Upper lobe of right lung (tissue), 1 donor: ENCODE measurements at regions not wholly inside any gene's neighbourhood (a gene's known extent, or its start where the extent isn't known, plus 50 kb on each side); places are given as distances from the start of the nearest gene placed in this dataset.

Experiments
- ATAC-seq: fragments of 200-7000 bp; cut with Tn5 transposase; one replicate; pipeline ENCODE4 v1.9.1; 2020; ENCODE audit warnings: mild to moderate bottlenecking, moderate library complexity
- DNase-seq: peaks from one replicate; pipeline ENCODE4 v3.0.0-alpha.2; 2020
- H3K27ac ChIP-seq: fragments of 200-600 bp; one replicate; pipeline ENCODE4 v1.8.0; 2022
- H3K27me3 ChIP-seq: fragments of 200-600 bp; one replicate; pipeline ENCODE4 v1.8.0; 2022; ENCODE audit warnings: mild to moderate bottlenecking
- H3K36me3 ChIP-seq: fragments of 200-600 bp; one replicate; pipeline ENCODE4 v1.8.0; 2022
- H3K4me1 ChIP-seq: fragments of 200-600 bp; one replicate; pipeline ENCODE4 v1.8.0; 2022
- H3K4me3 ChIP-seq: fragments of 200-600 bp; one replicate; pipeline ENCODE4 v1.8.0; 2022; ENCODE audit warnings: mild to moderate bottlenecking
- H3K9me3 ChIP-seq: fragments of 200-600 bp; one replicate; pipeline ENCODE4 v1.8.0; 2022
- intact Hi-C: fragments of 100-400 bp; cut with DNase I; formaldehyde crosslinking; loops from one replicate; pipeline ENCODE4 v1.11.0; 2022
- TF ChIP-seq, protein P1 (sequence below): fragments of 200-600 bp; IDR thresholded peaks from one replicate; pipeline ENCODE4 v1.8.0; 2022; ENCODE audit warnings: antibody characterized with exemption
- donor health status: DM: no; HTN: yes; CAD: no; lungs with severe emphysema.

DNA sequence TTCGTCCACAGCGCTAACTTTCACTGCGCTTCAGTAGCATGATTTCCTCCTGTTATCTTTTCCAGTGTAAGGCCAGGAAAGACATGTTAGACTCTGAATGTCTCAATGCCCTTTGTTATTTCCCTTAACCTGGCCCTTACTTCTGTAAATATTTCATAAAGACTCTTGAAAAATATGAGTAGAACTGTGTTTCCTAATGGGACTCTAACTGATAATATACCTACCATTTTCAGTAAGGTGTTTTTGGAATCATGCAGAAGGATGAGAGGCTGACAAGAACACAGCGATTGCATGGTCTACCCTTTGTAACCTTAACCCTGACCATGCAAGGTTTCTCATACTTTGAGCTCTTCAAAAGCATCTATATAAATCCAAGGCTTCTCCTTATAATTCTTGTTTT is 550.1 kb downstream of the SLITRK6 start:
- Histone ChIP-seq H3K4me3 (no peak overlapping the region), H3K36me3 (no peaks in the 10 kb centered on the region), H3K27ac (no peak overlapping the region), H3K27me3 (no peaks in the 10 kb centered on the region), H3K4me1 (no peaks in the 10 kb centered on the region), H3K9me3 (no peaks in the 10 kb centered on the region)
- intact Hi-C loops = no loop called here
- ATAC-seq = no peak
- TF ChIP-seq, protein P1, sequence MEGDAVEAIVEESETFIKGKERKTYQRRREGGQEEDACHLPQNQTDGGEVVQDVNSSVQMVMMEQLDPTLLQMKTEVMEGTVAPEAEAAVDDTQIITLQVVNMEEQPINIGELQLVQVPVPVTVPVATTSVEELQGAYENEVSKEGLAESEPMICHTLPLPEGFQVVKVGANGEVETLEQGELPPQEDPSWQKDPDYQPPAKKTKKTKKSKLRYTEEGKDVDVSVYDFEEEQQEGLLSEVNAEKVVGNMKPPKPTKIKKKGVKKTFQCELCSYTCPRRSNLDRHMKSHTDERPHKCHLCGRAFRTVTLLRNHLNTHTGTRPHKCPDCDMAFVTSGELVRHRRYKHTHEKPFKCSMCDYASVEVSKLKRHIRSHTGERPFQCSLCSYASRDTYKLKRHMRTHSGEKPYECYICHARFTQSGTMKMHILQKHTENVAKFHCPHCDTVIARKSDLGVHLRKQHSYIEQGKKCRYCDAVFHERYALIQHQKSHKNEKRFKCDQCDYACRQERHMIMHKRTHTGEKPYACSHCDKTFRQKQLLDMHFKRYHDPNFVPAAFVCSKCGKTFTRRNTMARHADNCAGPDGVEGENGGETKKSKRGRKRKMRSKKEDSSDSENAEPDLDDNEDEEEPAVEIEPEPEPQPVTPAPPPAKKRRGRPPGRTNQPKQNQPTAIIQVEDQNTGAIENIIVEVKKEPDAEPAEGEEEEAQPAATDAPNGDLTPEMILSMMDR = no peak
- no peak for DNase-seq

DNA sequence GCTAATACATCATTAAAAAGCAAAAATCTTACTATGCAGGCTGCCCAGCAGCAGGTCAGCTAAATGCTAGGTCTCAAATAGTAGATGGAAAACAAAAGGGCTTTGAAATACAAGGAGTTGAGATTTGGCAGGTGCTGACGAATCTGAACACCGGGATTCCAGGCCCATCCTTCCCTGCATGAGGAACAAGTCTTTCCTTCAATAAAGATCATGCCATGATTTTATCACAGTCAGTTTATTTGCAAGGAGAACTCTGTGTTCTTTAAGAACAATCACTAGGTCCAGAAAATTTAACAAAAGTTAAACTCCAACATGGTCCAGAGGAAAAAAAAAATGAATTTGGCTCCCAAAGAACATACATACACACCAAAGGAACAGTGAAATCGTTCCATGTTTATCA is 551.4 kb downstream of the SLITRK6 start:
- intact Hi-C loops = no loop called here
- Histone ChIP-seq H3K27me3 (no peaks in the 10 kb centered on the region), H3K36me3 (no peaks in the 10 kb centered on the region), H3K27ac (no peak overlapping the region), H3K4me1 (no peaks in the 10 kb centered on the region), H3K9me3 (no peaks in the 10 kb centered on the region), H3K4me3 (no peak overlapping the region)
- ATAC-seq (no peak), DNase-seq (no peak)
- TF ChIP-seq, protein P1 = no peak

DNA sequence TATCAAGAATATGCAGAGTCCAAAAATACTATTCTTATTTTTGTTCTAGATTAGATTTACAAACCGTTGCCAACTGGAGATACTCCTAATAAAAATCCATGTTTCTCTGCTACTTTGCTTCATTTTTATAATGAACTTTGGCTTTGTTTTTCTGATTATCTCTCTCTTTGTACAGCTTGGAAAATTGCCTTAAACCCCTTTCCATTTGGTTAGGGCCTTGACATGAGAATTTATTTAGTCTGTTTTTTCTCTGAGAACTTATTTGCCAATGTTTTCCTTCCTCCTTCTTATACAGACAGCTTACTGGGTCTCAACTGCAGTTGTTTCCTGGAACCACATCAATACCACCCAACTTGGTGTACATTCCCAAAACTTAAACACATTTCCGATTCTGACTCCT is 555.4 kb downstream of the SLITRK6 start:
- no peaks in the 10 kb centered on the region for H3K36me3 ChIP-seq
- no peaks in the 10 kb centered on the region for H3K4me1 ChIP-seq
- intact Hi-C loops = no loop called here
- no peak overlapping the region for H3K27ac ChIP-seq
- no peak for ATAC-seq
- TF ChIP-seq, protein P1 = no peak
- DNase-seq = no peak
- H3K4me3 ChIP-seq = no peak overlapping the region
- no peaks in the 10 kb centered on the region for H3K27me3 ChIP-seq
- H3K9me3 ChIP-seq = no peaks in the 10 kb centered on the region

DNA sequence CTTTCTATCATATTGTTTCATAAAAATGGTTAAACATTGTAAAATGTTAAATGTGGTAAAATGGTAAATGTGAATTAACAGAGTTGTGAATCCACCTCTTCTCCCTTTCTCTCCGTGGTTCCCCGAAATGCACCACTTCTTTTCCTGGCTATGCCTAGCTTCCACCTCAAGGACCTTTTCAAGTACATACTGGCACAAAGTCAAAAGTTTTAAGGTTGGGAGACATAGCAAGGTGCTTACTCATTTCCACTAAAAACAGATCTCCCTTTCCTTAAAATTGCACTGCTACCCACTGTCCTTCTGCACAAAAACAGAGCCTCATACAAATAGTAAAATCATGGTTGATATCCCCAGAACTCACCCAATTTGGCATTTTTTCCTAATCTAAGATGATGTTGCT is 558.2 kb downstream of the SLITRK6 start:
- no peak overlapping the region for H3K4me3 ChIP-seq
- H3K4me1 ChIP-seq = no peaks in the 10 kb centered on the region
- ATAC-seq (peak; percentile 87), DNase-seq (no peak)
- TF ChIP-seq, protein P1 = no peak
- no peak overlapping the region for H3K27ac ChIP-seq
- intact Hi-C loops = no loop called here
- no peaks in the 10 kb centered on the region for H3K9me3 ChIP-seq
- no peaks in the 10 kb centered on the region for H3K36me3 ChIP-seq
- H3K27me3 ChIP-seq = no peaks in the 10 kb centered on the region

- intact Hi-C loops = no loop called here
- ATAC-seq = no peak
- TF ChIP-seq, protein P1 = no peak
- no peak for DNase-seq
- Histone ChIP-seq H3K36me3 (no peaks in the 10 kb centered on the region), H3K27me3 (no peaks in the 10 kb centered on the region), H3K27ac (no peak overlapping the region), H3K4me3 (no peak overlapping the region), H3K4me1 (no peaks in the 10 kb centered on the region), H3K9me3 (no peaks in the 10 kb centered on the region)
Measured at GRCh38 chr13:85236413-85236812, 562.8 kb downstream of the SLITRK6 start.

DNA sequence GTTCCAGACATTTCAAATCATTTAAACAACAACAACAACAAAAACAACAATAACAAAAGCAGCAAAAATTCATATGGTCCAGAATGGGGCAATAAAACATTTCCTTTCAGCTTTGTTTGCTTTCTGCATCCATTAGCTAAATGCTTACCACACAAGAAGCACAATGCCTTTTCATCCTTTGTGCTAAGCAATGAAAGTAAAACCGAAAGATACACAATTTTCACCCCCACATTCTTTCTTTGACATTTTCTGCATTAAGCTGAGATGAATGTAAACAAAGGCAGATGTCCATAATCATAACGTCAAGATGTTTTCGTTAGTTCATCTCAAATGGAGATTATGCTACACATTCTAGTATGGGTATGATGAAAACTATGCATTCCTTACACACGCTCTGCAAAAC is 568.5 kb downstream of the SLITRK6 start:
- intact Hi-C loops = no loop called here
- Histone ChIP-seq H3K27me3 (no peaks in the 10 kb centered on the region), H3K27ac (no peak overlapping the region), H3K4me3 (no peak overlapping the region), H3K9me3 (no peaks in the 10 kb centered on the region), H3K4me1 (no peaks in the 10 kb centered on the region), H3K36me3 (no peaks in the 10 kb centered on the region)
- TF ChIP-seq, protein P1 = no peak
- ATAC-seq (no peak), DNase-seq (no peak)
